ENCODE measurements at regions not wholly inside any gene's neighbourhood (a gene's known extent, or its start where the extent isn't known, plus 50 kb on each side); places are given as distances from the start of the nearest gene placed in this dataset.

- intact Hi-C loops (cut with DNase I): no loop called here
- peak overlapping the region in 1 of 2 donors; percentile 41 for H3K27ac ChIP-seq
- no peaks in the 10 kb centered on the region for H3K9me3 ChIP-seq
- peaks cover 9% of the 10 kb centered on the region for H3K4me1 ChIP-seq (ENCODE audit: insufficient read depth)
- TF ChIP-seq, protein P1, sequence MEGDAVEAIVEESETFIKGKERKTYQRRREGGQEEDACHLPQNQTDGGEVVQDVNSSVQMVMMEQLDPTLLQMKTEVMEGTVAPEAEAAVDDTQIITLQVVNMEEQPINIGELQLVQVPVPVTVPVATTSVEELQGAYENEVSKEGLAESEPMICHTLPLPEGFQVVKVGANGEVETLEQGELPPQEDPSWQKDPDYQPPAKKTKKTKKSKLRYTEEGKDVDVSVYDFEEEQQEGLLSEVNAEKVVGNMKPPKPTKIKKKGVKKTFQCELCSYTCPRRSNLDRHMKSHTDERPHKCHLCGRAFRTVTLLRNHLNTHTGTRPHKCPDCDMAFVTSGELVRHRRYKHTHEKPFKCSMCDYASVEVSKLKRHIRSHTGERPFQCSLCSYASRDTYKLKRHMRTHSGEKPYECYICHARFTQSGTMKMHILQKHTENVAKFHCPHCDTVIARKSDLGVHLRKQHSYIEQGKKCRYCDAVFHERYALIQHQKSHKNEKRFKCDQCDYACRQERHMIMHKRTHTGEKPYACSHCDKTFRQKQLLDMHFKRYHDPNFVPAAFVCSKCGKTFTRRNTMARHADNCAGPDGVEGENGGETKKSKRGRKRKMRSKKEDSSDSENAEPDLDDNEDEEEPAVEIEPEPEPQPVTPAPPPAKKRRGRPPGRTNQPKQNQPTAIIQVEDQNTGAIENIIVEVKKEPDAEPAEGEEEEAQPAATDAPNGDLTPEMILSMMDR (IDR thresholded peaks at IDR 0.05): no peak
- TF ChIP-seq EP300 (IDR thresholded peaks at IDR 0.05) (no peak), POLR2A (IDR thresholded peaks at IDR 0.05) (no peak)
- WGBS, 3 donors: 10 to 16% (median 14%) methylated on average over 4 of the region's 4 CpGs
- H3K4me3 ChIP-seq: no peak overlapping the region
- H3K27me3 ChIP-seq: no peaks in the 10 kb centered on the region
- H3K36me3 ChIP-seq: no peaks in the 10 kb centered on the region
- peak; percentile 34 to 84 (median 72) for DNase-seq
Observed at GRCh38 chrX:134734466-134734952, 62.5 kb downstream of the PABIR2 start.

GRCh38 chrX:134733591-134733990 lies 63.4 kb downstream of the PABIR2 start:
- Histone ChIP-seq H3K27ac (peak overlapping the region in 1 of 2 donors; percentile 41), H3K36me3 (no peaks in the 10 kb centered on the region), H3K4me3 (no peak overlapping the region), H3K27me3 (no peaks in the 10 kb centered on the region), H3K4me1 (ENCODE audit: insufficient read depth) (peaks cover 9% of the 10 kb centered on the region), H3K9me3 (no peaks in the 10 kb centered on the region)
- TF ChIP-seq, protein P1 (IDR thresholded peaks at IDR 0.05): no peak
- no peak for TF ChIP-seq POLR2A (IDR thresholded peaks at IDR 0.05)
- TF ChIP-seq EP300 (IDR thresholded peaks at IDR 0.05): no peak
- intact Hi-C loops (cut with DNase I): no loop called here
- no peak for DNase-seq
- WGBS, 3 donors: 27 to 51% (median 43%) methylated on average over 2 of the region's 2 CpGs

DNA sequence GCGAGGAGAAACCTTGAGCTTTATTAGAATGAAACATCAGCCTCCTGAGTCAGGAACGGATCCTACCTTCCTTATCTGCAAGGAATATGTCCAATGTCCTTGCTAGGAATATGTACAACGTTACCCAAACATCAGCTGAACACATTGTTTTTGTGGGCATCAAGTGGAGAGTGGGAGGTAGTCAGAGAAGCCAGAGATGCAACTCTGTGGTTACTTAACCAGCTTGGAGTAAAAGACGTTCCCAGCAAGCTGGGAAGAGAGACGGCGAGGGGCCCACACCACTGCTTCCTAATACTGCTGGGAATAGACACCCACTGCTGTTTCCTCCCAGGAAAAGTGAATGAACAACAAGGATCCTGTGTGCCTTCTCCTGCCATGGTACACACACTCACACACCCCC lies 64.3 kb downstream of the PABIR2 start:
- WGBS, 3 donors: 36 to 45% (median 37%) methylated on average over 6 of the region's 6 CpGs
- intact Hi-C loops (cut with DNase I): no loop called here
- Histone ChIP-seq H3K27ac (no peak overlapping the region), H3K9me3 (no peaks in the 10 kb centered on the region), H3K4me3 (no peak overlapping the region), H3K36me3 (no peaks in the 10 kb centered on the region), H3K27me3 (no peaks in the 10 kb centered on the region), H3K4me1 (ENCODE audit: insufficient read depth) (peaks cover 9% of the 10 kb centered on the region)
- TF ChIP-seq, protein P1 (IDR thresholded peaks at IDR 0.05): no peak
- no peak for DNase-seq

DNA sequence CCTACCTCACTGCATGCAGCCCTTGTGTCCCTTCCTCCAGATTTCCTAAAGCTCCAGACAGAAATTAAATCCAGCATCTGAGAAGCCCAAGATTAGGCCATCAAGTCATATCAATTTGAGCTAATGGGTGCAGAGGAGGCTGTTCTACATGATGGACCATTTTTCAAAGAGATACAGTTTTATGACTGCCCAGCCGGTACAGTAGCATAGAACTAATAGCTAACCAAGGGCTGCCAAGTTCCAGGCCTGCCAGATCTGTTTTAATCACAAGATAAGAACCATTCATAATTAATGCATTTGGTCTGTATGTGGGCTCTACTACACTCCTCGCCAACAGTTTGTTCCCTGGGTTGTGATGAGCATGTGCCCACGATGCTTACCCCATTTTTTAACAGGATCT lies 64.9 kb downstream of the PABIR2 start:
- no peak for DNase-seq
- H3K4me1 ChIP-seq (ENCODE audit: insufficient read depth): peaks cover 9% of the 10 kb centered on the region
- intact Hi-C loops (cut with DNase I): no loop called here
- WGBS, 3 donors: 56 to 65% (median 60%) methylated on average over 3 of the region's 3 CpGs
- no peaks in the 10 kb centered on the region for H3K9me3 ChIP-seq
- H3K27ac ChIP-seq: no peak overlapping the region
- TF ChIP-seq EP300 (IDR thresholded peaks at IDR 0.05) (no peak), POLR2A (IDR thresholded peaks at IDR 0.05) (no peak)
- TF ChIP-seq, protein P1 (IDR thresholded peaks at IDR 0.05): no peak
- no peak overlapping the region for H3K4me3 ChIP-seq
- H3K27me3 ChIP-seq: no peaks in the 10 kb centered on the region
- H3K36me3 ChIP-seq: no peaks in the 10 kb centered on the region
